Nephron progenitor cell (in vitro differentiated cells): ENCODE measurements at regions not wholly inside any gene's neighbourhood (a gene's known extent, or its start where the extent isn't known, plus 50 kb on each side); places are given as distances from the start of the nearest gene placed in this dataset.

Experiments used
- DNase-seq: peaks from one replicate; pipeline ENCODE4 v3.0.0; 2021
- H3K27ac Mint-ChIP-seq: 2 replicates; pipeline ENCODE4 v1.8.0; 2021; ENCODE audit warnings: mild to moderate bottlenecking, moderate library complexity, mixed read lengths
- H3K27me3 Mint-ChIP-seq: 2 replicates; pipeline ENCODE4 v1.8.0; 2021; ENCODE audit warnings: mild to moderate bottlenecking, low read depth, mixed read lengths; ENCODE audit not compliant: poor library complexity
- H3K36me3 Mint-ChIP-seq: 2 replicates; pipeline ENCODE4 v1.8.0; 2021; ENCODE audit warnings: low read depth, mixed read lengths
- H3K4me1 Mint-ChIP-seq: 2 replicates; pipeline ENCODE4 v1.8.0; 2021; ENCODE audit warnings: mixed read lengths
- H3K4me3 Mint-ChIP-seq: 2 replicates; pipeline ENCODE4 v1.8.0; 2021; ENCODE audit warnings: mild to moderate bottlenecking, moderate library complexity, mixed read lengths
- H3K9me3 Mint-ChIP-seq: 2 replicates; pipeline ENCODE4 v1.8.0; 2021; ENCODE audit warnings: mild to moderate bottlenecking, moderate library complexity, mixed read lengths
- TF ChIP-seq, protein P1 (sequence below): fragments of 200-600 bp; sonication (generic); IDR thresholded peaks from 2 replicates; pipeline ENCODE4 v1.5.0; 2021; ENCODE audit warnings: antibody characterized with exemption

DNA sequence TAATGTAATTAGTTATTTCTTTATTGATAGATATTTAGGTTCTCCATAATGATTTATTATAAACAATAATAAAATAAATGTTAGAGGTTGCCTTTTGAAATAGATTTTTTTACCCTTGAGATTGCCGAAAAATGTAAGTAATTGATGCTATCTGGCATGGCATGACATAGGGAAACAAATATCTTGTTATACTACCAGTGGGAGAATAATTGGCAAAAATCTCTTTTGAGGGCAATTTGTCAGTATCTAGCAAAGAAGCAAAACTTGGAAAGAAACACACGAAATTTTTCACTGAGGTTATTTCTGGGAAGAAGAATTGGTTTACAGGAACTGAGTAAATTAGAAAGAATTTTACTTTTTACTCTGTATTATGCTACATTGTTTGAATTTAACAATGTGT, 547.2 kb upstream of the SETBP1 start:
- DNase-seq, result no peak
- Mint-ChIP-seq H3K9me3 (peaks cover 14% of the 10 kb centered on the region), H3K27ac (no peak overlapping the region)

DNA sequence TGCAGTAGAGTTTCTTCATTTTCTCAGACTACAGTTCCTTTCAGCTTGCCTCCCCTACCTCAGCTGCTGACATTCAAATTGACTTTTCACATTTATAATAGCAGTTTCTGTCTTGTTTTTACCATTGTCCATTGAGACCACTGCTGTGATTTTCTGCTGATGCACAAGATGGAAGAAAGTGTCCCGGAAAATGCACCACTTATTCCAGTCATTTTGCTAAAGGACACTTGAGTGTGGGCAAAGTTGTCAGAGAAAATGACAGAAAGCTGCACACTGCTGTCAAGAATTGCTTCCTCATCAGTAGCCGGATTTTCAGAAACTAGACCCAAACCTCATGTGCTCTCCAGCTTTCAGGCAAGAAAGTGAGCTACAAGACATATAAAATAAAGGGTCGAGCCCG, 546.2 kb upstream of the SETBP1 start:
- TF ChIP-seq, protein P1, sequence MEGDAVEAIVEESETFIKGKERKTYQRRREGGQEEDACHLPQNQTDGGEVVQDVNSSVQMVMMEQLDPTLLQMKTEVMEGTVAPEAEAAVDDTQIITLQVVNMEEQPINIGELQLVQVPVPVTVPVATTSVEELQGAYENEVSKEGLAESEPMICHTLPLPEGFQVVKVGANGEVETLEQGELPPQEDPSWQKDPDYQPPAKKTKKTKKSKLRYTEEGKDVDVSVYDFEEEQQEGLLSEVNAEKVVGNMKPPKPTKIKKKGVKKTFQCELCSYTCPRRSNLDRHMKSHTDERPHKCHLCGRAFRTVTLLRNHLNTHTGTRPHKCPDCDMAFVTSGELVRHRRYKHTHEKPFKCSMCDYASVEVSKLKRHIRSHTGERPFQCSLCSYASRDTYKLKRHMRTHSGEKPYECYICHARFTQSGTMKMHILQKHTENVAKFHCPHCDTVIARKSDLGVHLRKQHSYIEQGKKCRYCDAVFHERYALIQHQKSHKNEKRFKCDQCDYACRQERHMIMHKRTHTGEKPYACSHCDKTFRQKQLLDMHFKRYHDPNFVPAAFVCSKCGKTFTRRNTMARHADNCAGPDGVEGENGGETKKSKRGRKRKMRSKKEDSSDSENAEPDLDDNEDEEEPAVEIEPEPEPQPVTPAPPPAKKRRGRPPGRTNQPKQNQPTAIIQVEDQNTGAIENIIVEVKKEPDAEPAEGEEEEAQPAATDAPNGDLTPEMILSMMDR, result no peak

More for the DNA sequence above, 547.2 kb upstream of the SETBP1 start:
- TF ChIP-seq, protein P1, result no peak
- Mint-ChIP-seq H3K4me1 (peaks cover 5% of the 10 kb centered on the region), H3K36me3 (no peaks in the 10 kb centered on the region), H3K27me3 (peaks cover 8% of the 10 kb centered on the region), H3K4me3 (no peak overlapping the region)

GRCh38 chr18:44135741-44136140, 544.9 kb upstream of the SETBP1 start:
- H3K27ac Mint-ChIP-seq, result no peak overlapping the region
- DNase-seq, result no peak
- H3K27me3 Mint-ChIP-seq, result peaks cover 8% of the 10 kb centered on the region
- no peak overlapping the region for H3K4me3 Mint-ChIP-seq
- H3K36me3 Mint-ChIP-seq, result no peaks in the 10 kb centered on the region
- peaks cover 14% of the 10 kb centered on the region for H3K9me3 Mint-ChIP-seq
- TF ChIP-seq, protein P1, result no peak
- no peaks in the 10 kb centered on the region for H3K4me1 Mint-ChIP-seq

More for the DNA sequence above, 546.2 kb upstream of the SETBP1 start:
- DNase-seq, result no peak
- H3K27ac Mint-ChIP-seq, result no peak overlapping the region
- H3K4me1 Mint-ChIP-seq, result peaks cover 5% of the 10 kb centered on the region
- H3K36me3 Mint-ChIP-seq, result no peaks in the 10 kb centered on the region
- peaks cover 14% of the 10 kb centered on the region for H3K9me3 Mint-ChIP-seq
- peaks cover 8% of the 10 kb centered on the region for H3K27me3 Mint-ChIP-seq
- H3K4me3 Mint-ChIP-seq, result no peak overlapping the region

DNA sequence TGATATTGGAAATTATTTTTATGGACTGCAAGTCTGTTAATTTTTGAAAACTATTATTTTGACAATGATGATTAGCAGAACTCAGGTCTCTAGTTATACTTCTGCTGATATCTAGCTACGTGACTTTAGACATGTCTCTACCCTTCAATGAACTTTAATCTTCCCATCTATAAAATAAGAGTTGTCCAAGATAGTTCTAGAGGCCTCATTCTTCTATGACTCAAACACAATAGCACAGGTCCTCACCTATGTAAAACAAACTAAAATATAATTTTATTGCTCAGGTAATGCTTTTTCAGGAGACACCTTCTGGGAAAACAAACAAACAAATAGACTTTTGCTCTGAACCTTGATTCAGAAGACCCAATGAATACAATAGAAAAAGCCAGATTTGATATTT, 544.4 kb upstream of the SETBP1 start:
- peaks cover 14% of the 10 kb centered on the region for H3K9me3 Mint-ChIP-seq
- H3K4me1 Mint-ChIP-seq, result no peaks in the 10 kb centered on the region
- DNase-seq, result no peak
- H3K27ac Mint-ChIP-seq, result no peak overlapping the region
- peaks cover 8% of the 10 kb centered on the region for H3K27me3 Mint-ChIP-seq
- no peaks in the 10 kb centered on the region for H3K36me3 Mint-ChIP-seq
- no peak overlapping the region for H3K4me3 Mint-ChIP-seq
- TF ChIP-seq, protein P1, result no peak

- no peak overlapping the region for H3K4me3 Mint-ChIP-seq
- no peaks in the 10 kb centered on the region for H3K4me1 Mint-ChIP-seq
- no peaks in the 10 kb centered on the region for H3K9me3 Mint-ChIP-seq
- no peak overlapping the region for H3K27ac Mint-ChIP-seq
- DNase-seq, result no peak
- TF ChIP-seq, protein P1, result no peak
- no peaks in the 10 kb centered on the region for H3K36me3 Mint-ChIP-seq
- H3K27me3 Mint-ChIP-seq, result peaks cover 2% of the 10 kb centered on the region
Observed at GRCh38 chr18:44143072-44143471, 537.6 kb upstream of the SETBP1 start.

GRCh38 chr18:44149706-44150105, 531.0 kb upstream of the SETBP1 start:
- Mint-ChIP-seq H3K4me3 (no peak overlapping the region), H3K36me3 (no peaks in the 10 kb centered on the region), H3K4me1 (no peaks in the 10 kb centered on the region), H3K9me3 (no peaks in the 10 kb centered on the region), H3K27me3 (peaks cover 4% of the 10 kb centered on the region), H3K27ac (no peak overlapping the region)
- TF ChIP-seq, protein P1, result no peak
- no peak for DNase-seq
